NCI-H187 treated with DMSO at 0.1 percent for 48 hours (cell line): ENCODE measurements at regions not wholly inside any gene's neighbourhood (a gene's known extent, or its start where the extent isn't known, plus 50 kb on each side); places are given as distances from the start of the nearest gene placed in this dataset.
"Not testable (repeated sequence)": the region's sequence is repeated elsewhere in the genome, so short reads cannot be mapped to it uniquely, and the experiment has no call there.

Experiments
- DNase-seq: peaks from one replicate; lab custom pipeline; 2025; lab: John Stamatoyannopoulos, UW

DNA sequence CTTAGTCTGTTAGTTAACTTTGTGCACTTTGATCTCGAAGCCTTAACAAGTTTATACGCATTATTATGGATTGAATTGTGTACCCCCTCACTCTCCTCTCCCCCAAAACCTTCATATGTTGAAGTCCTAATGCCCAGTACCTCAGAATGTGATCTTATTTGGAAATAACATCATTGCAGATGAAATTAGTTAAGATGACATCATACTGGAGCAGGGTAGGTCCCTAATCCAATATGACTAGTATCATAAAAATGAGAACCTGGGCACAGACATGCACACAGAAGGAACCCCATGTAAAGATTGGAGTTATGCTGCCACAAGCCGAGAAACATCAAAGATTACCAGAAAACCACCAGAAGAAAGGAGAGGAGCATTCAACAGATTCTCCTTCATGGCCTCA lies 85.8 kb upstream of the TSC22D1 start:
- DNase-seq = no peak

DNA sequence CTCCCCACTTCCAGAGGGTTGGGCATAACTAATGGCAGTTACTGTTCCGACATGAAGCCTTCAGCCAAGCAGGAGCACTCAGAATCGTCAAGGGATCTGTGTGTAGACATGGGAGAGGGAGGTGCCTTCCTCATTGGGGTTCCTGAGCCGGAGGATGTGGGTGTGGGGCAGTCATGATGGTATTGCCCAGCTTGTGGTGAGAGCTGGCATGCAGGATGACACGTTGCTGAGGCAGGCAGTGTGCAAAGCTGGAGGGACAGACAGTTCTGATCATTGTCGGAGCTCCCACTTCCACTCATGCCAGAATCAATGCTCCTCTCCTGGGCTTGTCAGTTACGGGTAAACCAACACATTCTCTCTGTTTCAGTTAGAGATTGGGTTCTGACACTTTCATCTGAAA lies 83.9 kb upstream of the TSC22D1 start:
- no peak for DNase-seq

DNA sequence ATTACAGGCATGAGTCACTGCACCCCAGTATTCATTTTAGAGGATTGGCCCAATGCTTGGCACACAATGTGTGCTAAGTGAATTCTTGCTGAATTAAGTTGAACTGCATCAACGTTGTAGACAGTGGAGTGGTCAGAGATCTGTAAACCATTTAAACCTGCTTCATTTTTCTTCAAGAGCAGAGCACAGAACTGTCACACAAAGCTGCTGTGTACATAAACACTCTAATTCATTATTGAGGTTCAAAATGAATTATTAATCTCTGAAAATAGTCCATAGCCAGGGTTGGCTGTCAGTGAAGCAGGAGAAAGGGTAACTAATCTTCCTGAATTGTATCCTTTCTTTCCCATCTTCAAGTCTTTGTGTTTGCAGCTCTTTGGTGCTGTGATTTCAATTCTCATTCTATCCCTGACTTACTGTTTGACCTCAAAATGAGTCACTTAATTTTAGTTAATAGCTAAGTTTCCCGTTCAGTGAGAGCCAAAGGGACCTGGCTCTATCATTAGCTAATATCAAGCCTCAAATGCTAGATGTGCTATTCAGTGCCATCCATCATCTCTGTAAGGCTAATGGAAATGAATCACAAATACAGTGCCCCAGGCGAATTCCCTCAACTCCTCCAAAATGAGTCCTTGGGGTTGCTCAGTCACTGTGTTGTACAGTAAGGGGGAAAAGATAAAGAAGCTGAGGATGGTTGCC lies 77.0 kb upstream of the TSC22D1 start:
- no peak for DNase-seq

DNA sequence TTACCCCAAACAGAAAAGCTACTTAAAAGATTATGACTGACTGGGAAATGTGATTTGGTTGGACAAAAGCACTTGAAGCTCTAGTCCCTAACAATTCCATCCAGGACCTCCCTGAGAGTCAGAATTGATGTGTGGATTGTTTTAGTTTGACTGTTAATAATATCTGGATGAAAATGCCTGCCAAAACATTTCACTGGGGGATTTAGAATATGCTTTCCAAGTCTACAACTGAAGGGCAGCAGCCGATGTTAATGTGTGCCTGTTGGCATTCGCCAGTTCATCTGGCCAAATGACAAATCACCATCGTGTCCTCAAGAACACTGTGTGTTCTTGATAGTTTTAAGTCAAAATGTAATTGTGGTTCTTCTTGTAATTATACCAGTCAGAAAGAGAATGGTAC lies 76.0 kb upstream of the TSC22D1 start:
- DNase-seq = no peak

DNA sequence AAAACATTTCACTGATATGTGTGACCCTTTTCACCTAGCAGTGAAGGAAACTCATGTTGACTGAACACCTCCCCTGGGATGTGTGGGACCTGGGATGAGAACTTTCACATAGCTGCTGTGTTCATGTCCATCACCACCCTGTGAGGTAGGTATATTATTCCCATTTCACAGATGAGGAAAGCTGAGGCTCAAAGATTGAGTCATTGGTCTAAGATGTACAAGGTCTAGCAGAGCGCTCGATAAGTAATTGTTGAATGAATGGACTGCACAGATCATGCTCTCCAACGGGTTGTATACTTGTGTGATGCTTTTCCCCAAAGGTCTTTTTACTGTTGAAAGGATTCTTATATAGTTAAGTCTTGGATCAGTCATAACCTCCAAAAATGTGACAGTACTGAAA lies 75.6 kb upstream of the TSC22D1 start:
- no peak for DNase-seq

DNA sequence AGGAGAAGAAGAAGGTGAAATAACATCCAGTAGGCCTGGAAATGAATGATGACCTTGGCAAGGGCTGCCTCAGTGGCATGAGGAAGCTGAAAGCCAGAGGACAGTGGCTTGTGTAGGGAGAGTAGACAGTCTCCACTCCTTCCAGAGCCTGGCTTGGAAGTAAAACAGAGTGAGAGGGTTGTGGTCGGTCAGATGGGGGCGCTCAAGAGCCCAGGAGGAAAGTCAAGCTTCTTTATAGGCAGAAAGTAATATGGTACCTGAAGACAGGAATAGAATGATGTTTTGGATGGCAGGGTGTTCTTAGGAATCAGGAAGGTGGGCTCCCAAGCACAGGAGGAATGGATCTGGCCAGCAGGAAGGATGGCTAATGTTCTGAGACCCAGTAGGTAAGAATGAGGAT lies 75.1 kb upstream of the TSC22D1 start:
- no peak for DNase-seq

DNA sequence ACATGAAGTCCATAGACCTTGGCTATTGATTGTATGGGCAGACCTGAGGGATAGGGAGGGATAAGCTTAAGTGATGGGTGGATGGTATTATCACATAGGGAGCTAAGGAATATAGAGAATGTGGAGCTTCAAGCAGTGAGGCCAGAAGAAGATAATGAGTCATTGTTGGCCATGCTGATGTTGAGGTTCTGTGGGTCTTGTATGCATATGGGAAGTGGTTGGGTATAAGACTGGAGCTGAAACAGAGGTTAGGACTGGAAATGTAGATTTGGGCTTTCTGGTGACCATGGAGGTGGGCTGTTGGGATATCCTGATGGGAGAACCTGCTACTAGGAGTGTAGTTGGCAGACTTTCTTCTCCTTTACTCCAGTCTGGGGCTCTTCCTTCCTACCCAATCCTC lies 73.7 kb upstream of the TSC22D1 start:
- DNase-seq = no peak

DNA sequence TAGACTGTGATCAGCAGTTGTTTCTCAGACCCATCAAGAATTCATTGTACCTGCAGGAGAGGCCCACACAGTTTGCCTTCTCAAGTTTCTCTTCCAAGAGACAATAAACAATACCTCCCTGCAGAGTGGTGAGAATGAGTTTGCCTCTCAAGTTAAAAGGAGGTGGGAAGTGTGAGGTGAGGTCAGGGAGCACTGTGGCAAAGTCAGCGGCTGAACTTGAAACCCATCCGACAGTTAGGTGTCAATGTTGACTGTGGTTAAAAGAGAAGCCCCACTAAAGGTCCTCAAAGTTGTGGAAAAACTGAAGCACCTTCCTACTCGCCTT lies 72.9 kb upstream of the TSC22D1 start:
- no peak for DNase-seq

DNA sequence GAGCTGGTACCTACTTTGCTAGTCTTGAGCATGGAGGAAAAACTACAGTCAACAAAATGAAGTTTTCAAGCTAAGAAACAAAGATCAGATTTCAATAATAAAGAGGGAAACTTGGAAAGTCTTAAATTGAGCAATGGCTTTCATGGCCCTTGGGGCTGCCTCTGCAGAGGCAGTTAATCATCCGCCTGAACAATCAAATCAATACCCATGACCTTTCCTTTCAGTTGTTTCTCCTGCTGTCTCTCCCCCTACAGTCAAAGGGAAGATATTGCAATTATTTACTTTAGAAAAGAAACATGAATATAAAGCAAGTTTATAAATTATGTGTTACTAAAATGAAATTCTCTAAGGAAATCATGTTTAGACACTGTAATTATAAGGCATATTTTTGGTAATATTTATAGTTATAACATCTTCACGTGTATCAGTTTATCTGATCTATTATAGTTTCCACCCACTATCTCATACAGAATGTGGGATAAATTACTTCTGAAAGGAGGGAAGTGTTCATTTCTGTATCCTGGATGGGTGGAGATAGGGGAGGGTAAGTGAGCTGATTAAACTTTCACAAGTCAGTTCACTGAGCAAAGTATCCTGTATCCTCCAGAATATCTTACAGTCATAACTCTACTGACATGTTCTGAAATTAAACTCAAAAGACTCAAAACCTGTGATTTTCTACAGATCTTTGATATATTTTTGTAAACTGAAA lies 72.4 kb upstream of the TSC22D1 start:
- DNase-seq = no peak

DNA sequence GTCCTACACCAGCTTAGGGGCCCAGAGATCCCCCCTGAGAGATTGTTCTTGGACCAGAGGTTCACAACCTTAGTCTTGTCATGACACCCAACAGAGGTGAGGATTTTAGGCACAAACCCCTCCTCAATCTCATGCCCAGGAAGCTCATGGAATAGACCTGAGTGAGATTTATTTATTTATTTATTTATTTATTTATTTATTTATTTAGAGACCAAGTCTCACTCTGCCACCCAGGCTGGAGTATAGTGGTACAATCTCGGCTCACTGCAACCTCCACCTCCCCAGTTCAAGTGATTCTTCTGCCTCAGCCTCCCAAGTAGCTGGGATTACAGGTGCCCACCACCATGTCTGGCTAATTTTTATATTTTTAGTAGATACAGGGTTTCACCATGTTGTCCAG lies 71.4 kb upstream of the TSC22D1 start:
- DNase-seq = not testable (repeated sequence)

DNA sequence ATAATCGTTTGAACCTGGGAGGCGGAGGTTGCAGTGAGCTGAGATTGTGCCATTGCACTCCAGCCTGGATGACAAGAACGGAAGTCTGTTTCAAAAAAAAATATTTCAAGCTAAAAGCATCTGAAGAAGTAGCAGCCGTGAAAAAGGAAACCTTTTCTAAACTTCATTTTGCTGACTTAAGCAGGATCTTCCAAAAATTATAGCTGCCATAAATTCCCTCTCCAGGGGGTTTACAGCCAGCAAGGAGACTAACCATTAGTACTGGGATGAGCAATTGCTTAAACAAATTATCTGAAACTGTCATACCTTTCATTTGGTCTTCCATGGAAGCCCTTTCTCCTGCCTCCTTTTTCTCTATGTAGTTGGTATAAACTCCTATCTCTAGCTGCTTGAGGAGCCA lies 69.9 kb upstream of the TSC22D1 start:
- no peak for DNase-seq

DNA sequence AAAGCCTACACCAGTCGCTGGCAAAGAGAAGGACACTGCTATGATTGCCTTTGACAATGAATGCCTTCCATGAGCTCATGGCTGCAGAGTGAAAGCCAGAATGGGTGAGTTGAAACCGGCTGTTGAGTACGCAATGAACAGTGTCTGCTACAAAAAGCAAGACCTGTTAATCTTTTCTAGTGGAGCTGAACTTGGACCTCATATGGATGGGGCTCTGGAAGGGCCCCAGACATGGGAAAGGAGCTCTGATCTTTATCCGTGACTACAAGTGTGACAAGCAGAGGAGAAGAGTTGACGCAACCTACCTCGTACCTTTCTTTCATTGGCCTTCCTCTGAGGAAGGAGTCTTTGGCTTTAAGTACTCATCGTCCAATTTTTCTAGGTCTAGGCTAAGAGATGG lies 67.1 kb upstream of the TSC22D1 start:
- DNase-seq = no peak

DNA sequence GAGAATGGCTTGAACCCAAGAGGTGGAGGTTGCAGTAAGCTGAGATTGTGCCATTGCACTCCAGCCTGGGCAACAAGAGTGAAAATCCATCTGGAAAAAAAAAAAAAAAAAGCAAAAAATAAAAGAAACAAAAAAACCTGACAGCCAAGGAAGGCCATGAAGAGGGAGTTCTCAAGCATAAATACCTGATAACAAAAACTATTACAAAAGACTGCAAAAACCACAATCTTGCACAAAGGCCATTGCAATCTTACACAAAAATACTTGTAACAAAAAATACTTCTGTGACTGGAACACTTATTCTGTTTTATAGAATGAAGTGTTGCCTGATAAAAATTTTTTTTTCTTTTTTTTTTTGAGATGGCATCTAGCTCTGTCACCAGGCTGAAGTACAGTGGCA lies 61.5 kb upstream of the TSC22D1 start:
- no peak for DNase-seq

DNA sequence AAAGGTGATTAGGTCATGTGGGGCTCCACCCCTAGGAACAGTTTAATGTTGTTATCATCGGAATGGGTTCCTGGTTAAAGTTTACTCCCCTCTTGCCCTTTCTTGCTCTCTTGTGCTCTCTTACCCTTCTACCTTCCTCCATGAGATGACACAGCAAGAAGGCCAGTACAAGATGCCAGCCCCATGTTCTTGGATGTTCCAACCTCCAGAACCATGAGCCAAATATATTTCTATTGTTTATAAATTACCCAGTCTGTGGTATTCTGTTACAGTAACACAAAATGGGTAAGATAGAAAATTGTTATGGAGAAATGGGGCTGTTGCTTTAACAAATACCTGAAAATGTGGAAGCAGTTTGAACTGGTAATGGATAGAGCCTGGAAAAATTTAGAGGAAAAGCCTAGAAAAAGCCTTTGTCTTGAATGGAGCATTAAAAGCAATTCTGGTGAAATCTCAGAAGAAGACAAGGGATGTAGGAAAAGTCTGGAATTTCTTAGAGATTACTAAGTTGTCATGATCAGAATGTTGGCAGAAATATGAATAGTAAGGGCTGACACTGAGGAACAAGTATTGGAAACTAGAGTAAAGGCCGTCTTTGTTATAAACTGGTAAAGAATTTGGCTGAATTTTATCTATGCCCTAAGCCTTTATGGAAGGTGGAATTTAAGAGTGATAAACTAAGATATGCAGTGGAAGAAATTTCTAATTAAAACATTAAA lies 53.5 kb upstream of the TSC22D1 start:
- DNase-seq = no peak

DNA sequence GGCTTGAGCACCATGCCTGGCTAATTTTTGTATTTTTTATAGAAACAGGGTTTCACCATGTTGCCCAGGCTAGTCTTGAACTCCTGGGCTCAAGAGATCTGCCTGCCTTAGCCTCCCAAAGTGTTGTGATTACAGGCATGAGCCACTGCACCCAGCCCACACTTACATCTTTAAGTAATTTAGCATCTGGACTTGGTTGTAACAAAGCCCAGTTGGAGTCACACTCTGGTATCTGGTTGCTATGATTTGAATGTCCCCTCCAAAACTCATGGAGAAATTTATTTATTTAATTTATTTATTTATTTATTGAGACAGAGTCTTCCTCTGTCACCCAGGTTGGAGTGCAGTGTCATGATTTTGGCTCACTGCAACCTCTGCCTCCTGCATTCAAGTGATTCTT lies 52.7 kb upstream of the TSC22D1 start:
- not testable (repeated sequence) for DNase-seq

DNA sequence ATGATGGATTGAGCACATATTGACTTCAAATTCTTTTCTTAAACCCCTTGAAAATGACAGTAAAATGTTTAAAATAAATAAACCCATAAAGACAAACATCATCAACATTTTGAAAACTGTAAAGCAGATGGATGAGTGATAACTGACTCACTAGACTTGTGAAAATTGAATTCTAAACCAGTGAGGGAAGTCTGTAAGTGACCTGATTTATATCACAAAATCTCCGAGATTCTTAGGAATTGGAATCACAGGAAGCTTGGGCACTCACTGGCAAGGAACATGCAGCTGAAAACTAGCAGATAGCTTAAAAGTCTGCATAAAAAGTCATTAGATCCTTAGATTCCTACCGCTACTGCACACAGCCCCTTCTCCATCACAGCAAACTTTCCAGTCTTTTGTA lies 51.3 kb upstream of the TSC22D1 start:
- no peak for DNase-seq

DNA sequence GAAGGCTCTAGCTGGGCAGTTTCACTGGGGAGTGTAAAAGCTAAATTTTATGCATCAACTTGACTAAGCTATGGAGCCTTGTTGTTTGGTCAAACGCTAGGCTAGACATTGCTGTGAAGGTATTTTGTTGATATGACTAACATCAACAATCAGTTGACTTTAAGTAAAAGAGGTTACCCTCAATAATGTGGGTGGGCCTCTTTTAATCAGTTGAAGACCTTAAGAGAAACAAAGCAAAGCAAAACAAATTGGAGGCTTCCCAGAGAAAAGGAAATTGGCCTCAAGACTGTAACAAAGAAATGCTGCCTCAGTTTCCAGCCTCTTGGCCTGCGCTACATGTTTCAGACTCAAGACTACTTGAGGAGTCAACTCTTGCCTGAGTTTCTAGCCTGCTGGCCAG lies 50.0 kb upstream of the TSC22D1 start:
- no peak for DNase-seq
